Activated CD8-positive, alpha-beta T cell treated with anti-CD3 and anti-CD28 coated beads for 36 hours (primary cell): ENCODE measurements at regions not wholly inside any gene's neighbourhood (a gene's known extent, or its start where the extent isn't known, plus 50 kb on each side); places are given as distances from the start of the nearest gene placed in this dataset.

ENCODE experiments used
- ATAC-seq: fragments of 200-7000 bp; cut with Tn5 transposase; one replicate; pipeline ENCODE4 v1.10.0; 2021; ENCODE audit warnings: mild to moderate bottlenecking, moderate library complexity
- CTCF ChIA-PET: fragments of 350-600 bp; sonication (Branson Sonifier 250); formaldehyde crosslinking; loops from one replicate; lab custom pipeline; 2021; ENCODE audit warnings: antibody characterized with exemption; lab: Charles Lee
- POLR2A ChIA-PET: fragments of 350-600 bp; sonication (Branson Sonifier 250); formaldehyde crosslinking; loops from one replicate; lab custom pipeline; 2021; ENCODE audit warnings: antibody characterized with exemption; lab: Charles Lee
- DNase-seq: peaks from one replicate; pipeline ENCODE4 v3.0.0-alpha.2; 2020
- H3K27ac Mint-ChIP-seq: one replicate; pipeline ENCODE4 v1.8.0; 2021; ENCODE audit warnings: mild to moderate bottlenecking, mixed read lengths
- H3K27me3 Mint-ChIP-seq: one replicate; pipeline ENCODE4 v1.8.0; 2021; ENCODE audit warnings: mixed read lengths
- H3K36me3 Mint-ChIP-seq: one replicate; pipeline ENCODE4 v1.8.0; 2021; ENCODE audit warnings: low read depth, mixed read lengths
- H3K4me1 Mint-ChIP-seq: one replicate; pipeline ENCODE4 v1.8.0; 2021; ENCODE audit warnings: low read depth, mixed read lengths
- H3K4me3 Mint-ChIP-seq: one replicate; pipeline ENCODE4 v1.8.0; 2021; ENCODE audit warnings: mild to moderate bottlenecking, moderate library complexity, mixed read lengths
- H3K9me3 Mint-ChIP-seq: one replicate; pipeline ENCODE4 v1.8.0; 2021; ENCODE audit warnings: mixed read lengths
- CTCF ChIP-seq: fragments of 200-600 bp; IDR thresholded peaks from one replicate; pipeline ENCODE4 v1.8.0; 2022; ENCODE audit warnings: antibody characterized with exemption, mild to moderate bottlenecking
- intact Hi-C: fragments of 100-400 bp; cut with micrococcal nuclease; formaldehyde crosslinking; loops from one replicate; pipeline ENCODE4 v1.10.0; 2022

DNA sequence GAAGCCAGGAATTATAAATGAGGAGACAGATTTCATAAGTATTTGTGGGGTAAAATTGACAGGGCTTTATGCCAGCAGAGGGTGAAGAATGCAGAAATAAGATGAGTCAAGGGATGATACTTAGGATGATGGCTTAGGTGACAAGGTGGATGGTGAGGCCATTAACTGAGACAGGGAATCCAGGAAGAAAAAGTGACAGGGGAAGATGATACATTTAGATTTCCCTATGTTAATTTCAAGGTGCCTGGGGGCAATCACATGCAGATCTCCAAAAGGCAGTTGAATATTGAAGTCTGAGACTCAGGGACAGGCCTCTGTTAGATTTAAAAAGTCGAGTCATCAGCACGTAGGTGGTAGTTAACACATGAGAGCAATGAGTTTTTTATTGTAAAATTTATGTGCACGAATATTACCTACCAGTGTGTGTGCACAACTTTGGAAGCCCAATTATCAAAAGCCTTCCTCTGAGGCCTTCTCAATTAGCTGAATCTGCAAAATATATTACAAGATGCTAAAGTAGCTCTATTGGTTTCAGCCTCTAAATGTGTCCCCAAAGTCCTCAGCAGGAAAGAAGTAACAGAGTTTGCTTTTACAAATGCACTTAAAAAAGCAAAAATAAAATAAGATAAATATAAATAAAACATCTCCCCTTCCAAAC lies 67.9 kb upstream of the CHL1 start:
- Mint-ChIP-seq H3K4me3 (no peak overlapping the region), H3K36me3 (no peaks in the 10 kb centered on the region), H3K9me3 (no peaks in the 10 kb centered on the region), H3K4me1 (no peaks in the 10 kb centered on the region), H3K27me3 (peaks cover 2% of the 10 kb centered on the region), H3K27ac (no peak overlapping the region)
- TF ChIP-seq CTCF, result no peak
- no peak for ATAC-seq
- no peak for DNase-seq
- intact Hi-C loops, result no loop called here
- POLR2A ChIA-PET, result no interaction called here
- CTCF ChIA-PET, result no interaction called here

GRCh38 chr3:131151-131888 lies 65.2 kb upstream of the CHL1 start:
- no peaks in the 10 kb centered on the region for H3K4me1 Mint-ChIP-seq
- POLR2A ChIA-PET, result no interaction called here
- DNase-seq, result no peak
- CTCF ChIA-PET, result no interaction called here
- no peaks in the 10 kb centered on the region for H3K36me3 Mint-ChIP-seq
- no peak for ATAC-seq
- intact Hi-C loops, result no loop called here
- no peak overlapping the region for H3K27ac Mint-ChIP-seq
- no peak for TF ChIP-seq CTCF
- no peak overlapping the region for H3K4me3 Mint-ChIP-seq
- H3K27me3 Mint-ChIP-seq, result peaks cover 2% of the 10 kb centered on the region
- H3K9me3 Mint-ChIP-seq, result no peaks in the 10 kb centered on the region

- ChIA-PET POLR2A (no interaction called here), CTCF (no interaction called here)
- DNase-seq (no peak), ATAC-seq (no peak)
- no peaks in the 10 kb centered on the region for H3K4me1 Mint-ChIP-seq
- H3K36me3 Mint-ChIP-seq, result no peaks in the 10 kb centered on the region
- no peak overlapping the region for H3K4me3 Mint-ChIP-seq
- no peak overlapping the region for H3K27ac Mint-ChIP-seq
- intact Hi-C loops, result no loop called here
- no peak for TF ChIP-seq CTCF
- no peaks in the 10 kb centered on the region for H3K9me3 Mint-ChIP-seq
- no peaks in the 10 kb centered on the region for H3K27me3 Mint-ChIP-seq
These were observed 64.2 kb upstream of the CHL1 start for GRCh38 chr3:132378-132777.

DNA sequence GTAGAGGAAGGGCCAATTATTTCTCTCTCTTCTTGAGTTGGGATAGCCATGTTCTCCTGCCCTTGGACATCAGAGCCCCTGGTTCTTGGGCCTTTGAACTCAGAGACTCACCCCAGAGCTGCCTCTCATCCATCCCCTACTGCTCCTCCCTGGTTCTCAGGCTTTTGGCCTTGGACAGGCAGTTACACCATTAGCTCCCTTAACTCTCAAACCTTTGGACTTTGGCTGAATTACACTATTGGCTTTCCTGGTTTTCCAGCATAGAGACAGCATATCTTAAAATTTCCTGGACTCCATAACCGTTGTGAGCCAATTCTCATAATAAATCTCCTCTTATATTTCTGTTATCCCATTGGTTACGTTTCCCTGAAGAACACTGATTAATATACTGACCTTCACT lies 63.7 kb upstream of the CHL1 start:
- ChIA-PET POLR2A (no interaction called here), CTCF (no interaction called here)
- DNase-seq (no peak), ATAC-seq (no peak)
- Mint-ChIP-seq H3K27ac (no peak overlapping the region), H3K4me3 (no peak overlapping the region), H3K36me3 (no peaks in the 10 kb centered on the region), H3K9me3 (no peaks in the 10 kb centered on the region), H3K27me3 (no peaks in the 10 kb centered on the region), H3K4me1 (no peaks in the 10 kb centered on the region)
- TF ChIP-seq CTCF, result no peak
- intact Hi-C loops, result no loop called here

- no peaks in the 10 kb centered on the region for H3K27me3 Mint-ChIP-seq
- no peak overlapping the region for H3K27ac Mint-ChIP-seq
- no peaks in the 10 kb centered on the region for H3K4me1 Mint-ChIP-seq
- ChIA-PET POLR2A (no interaction called here), CTCF (no interaction called here)
- H3K4me3 Mint-ChIP-seq, result no peak overlapping the region
- intact Hi-C loops, result no loop called here
- no peaks in the 10 kb centered on the region for H3K9me3 Mint-ChIP-seq
- ATAC-seq (no peak), DNase-seq (no peak)
- no peak for TF ChIP-seq CTCF
- H3K36me3 Mint-ChIP-seq, result no peaks in the 10 kb centered on the region
These were observed 55.7 kb upstream of the CHL1 start for GRCh38 chr3:140748-141330.
